H1 (cell line): ENCODE measurements at regions not wholly inside any gene's neighbourhood (a gene's known extent, or its start where the extent isn't known, plus 50 kb on each side); places are given as distances from the start of the nearest gene placed in this dataset.

ENCODE experiments used
- CTCF ChIA-PET: fragments of 300-600 bp; sonication (Branson Sonifier 250); formaldehyde crosslinking; loops from one replicate; lab custom pipeline; 2021; ENCODE audit not compliant: partially characterized antibody; lab: Charles Lee
- POLR2A ChIA-PET: fragments of 300-600 bp; sonication (Branson Sonifier 250); formaldehyde crosslinking; loops from one replicate; lab custom pipeline; 2021; ENCODE audit warnings: inconsistent platforms; ENCODE audit not compliant: partially characterized antibody; lab: Charles Lee
- DNase-seq, 2 experiments: peaks; one replicate each; pipeline versions ENCODE4 v3.0.0 to v3.0.0-alpha.2; 2010 to 2022; ENCODE audit warnings: low spot score in 2 of 2, low read depth in 1 of 2, mixed read lengths in 1 of 2
- FAIRE-seq: peaks from 2 replicates; lab custom pipeline; 2011; peaks lifted over from hg19 to GRCh38; lab: Jason Lieb, UNC
- H2AFZ ChIP-seq: 2 replicates; pipeline ENCODE4 v1.8.1; 2012; ENCODE audit warnings: low read length, inconsistent platforms
- H2AK5ac ChIP-seq: 2 replicates; pipeline ENCODE4 v1.6.1; 2013; ENCODE audit warnings: low read depth, low read length
- H2BK120ac ChIP-seq: replicated peaks from 2 replicates; pipeline ENCODE3; 2013; ENCODE audit warnings: low read depth, low read length, inconsistent platforms
- H2BK12ac ChIP-seq: 2 replicates; pipeline ENCODE4 v1.6.1; 2013; ENCODE audit warnings: low read depth, low read length
- H2BK15ac ChIP-seq: 2 replicates; pipeline ENCODE4 v1.6.1; 2013; ENCODE audit warnings: low read length
- H2BK20ac ChIP-seq: 2 replicates; pipeline ENCODE4 v1.6.1; 2013; ENCODE audit warnings: low read length
- H2BK5ac ChIP-seq: 2 replicates; pipeline ENCODE4 v1.6.1; 2013; ENCODE audit warnings: low read depth, low read length
- H3K14ac ChIP-seq: 2 replicates; pipeline ENCODE4 v1.6.1; 2013; ENCODE audit warnings: inconsistent platforms; ENCODE audit not compliant: insufficient read length
- H3K18ac ChIP-seq: 2 replicates; pipeline ENCODE4 v1.6.1; 2013; ENCODE audit warnings: low read length; ENCODE audit errors: extremely low read depth
- H3K23ac ChIP-seq: 2 replicates; pipeline ENCODE4 v1.6.1; 2013; ENCODE audit warnings: inconsistent platforms; ENCODE audit not compliant: insufficient read length
- H3K23me2 ChIP-seq: 2 replicates; pipeline ENCODE4 v1.6.1; 2013; ENCODE audit warnings: low read depth, low read length
- H3K27ac ChIP-seq: 2 replicates; pipeline ENCODE4 v1.6.1; 2011; ENCODE audit warnings: low read depth, low read length, inconsistent platforms
- H3K27me3 ChIP-seq, 4 experiments: replicated peaks in 1 of 4; 1 replicate in 1 of 4; 2 replicates in 3 of 4; pipeline versions ENCODE4 v1.6.1 to v1.8.1; 2011 to 2013; ENCODE audit warnings: low read length in 3 of 4, mild to moderate bottlenecking in 3 of 4, inconsistent platforms in 2 of 4, mixed read lengths in 2 of 4, moderate library complexity in 1 of 4; ENCODE audit not compliant: control insufficient read depth in 3 of 4, insufficient read depth in 3 of 4; ENCODE audit errors: extremely low read depth in 1 of 4
- H3K36me3 ChIP-seq, 4 experiments: 2 replicates each; pipeline versions ENCODE4 v1.6.1 to v1.8.1; 2011 to 2013; ENCODE audit warnings: mild to moderate bottlenecking in 4 of 4, low read length in 3 of 4, moderate library complexity in 2 of 4, control low read depth in 1 of 4, inconsistent platforms in 1 of 4; ENCODE audit not compliant: insufficient read depth in 4 of 4, control insufficient read depth in 2 of 4
- H3K4ac ChIP-seq: replicated peaks from 2 replicates; pipeline ENCODE3; 2013; ENCODE audit warnings: low read length, low read depth, mixed read lengths, inconsistent platforms; ENCODE audit not compliant: insufficient read length
- H3K4me1 ChIP-seq, 4 experiments: replicated peaks in 1 of 4; 1 replicate in 1 of 4; 2 replicates in 3 of 4; pipeline versions ENCODE4 v1.6.1 to v1.8.1; 2011 to 2013; ENCODE audit warnings: low read length in 3 of 4, inconsistent platforms in 2 of 4, mixed read lengths in 1 of 4; ENCODE audit not compliant: insufficient read depth in 4 of 4, control insufficient read depth in 3 of 4
- H3K4me2 ChIP-seq, 2 experiments: 2 replicates each; pipeline versions ENCODE4 v1.6.1 to v1.8.1; 2011 to 2013; ENCODE audit warnings: low read depth in 2 of 2, low read length in 2 of 2, control low read depth in 1 of 2, inconsistent platforms in 1 of 2, mild to moderate bottlenecking in 1 of 2; ENCODE audit not compliant: insufficient read depth in 1 of 2
- H3K4me3 ChIP-seq, 4 experiments: fragments of 200-600, 300-600 bp in 1 of 4; sonication (generic), shearing (Covaris generic), sonication (Bioruptor Twin) in 1 of 4; 2 replicates each; pipeline versions ENCODE4 v1.5.1 to v1.8.1; 2011 to 2016; ENCODE audit warnings: low read length in 4 of 4, low read depth in 3 of 4, control low read depth in 2 of 4, inconsistent platforms in 2 of 4, mild to moderate bottlenecking in 2 of 4, mixed read lengths in 1 of 4, moderate library complexity in 1 of 4; ENCODE audit not compliant: insufficient read depth in 2 of 4; ENCODE audit errors: extremely low read depth in 1 of 4
- H3K56ac ChIP-seq: replicated peaks from 2 replicates; pipeline ENCODE3; 2013; ENCODE audit warnings: low read depth, mild to moderate bottlenecking, mixed read lengths, low read length, inconsistent platforms; ENCODE audit not compliant: insufficient read length
- H3K79me1 ChIP-seq: 2 replicates; pipeline ENCODE4 v1.6.1; 2013; ENCODE audit warnings: low read depth, low read length, control low read depth
- H3K79me2 ChIP-seq, 2 experiments: 2 replicates each; pipeline versions ENCODE4 v1.6.1 to v1.8.1; 2012 to 2013; ENCODE audit warnings: low read length in 2 of 2, mild to moderate bottlenecking in 2 of 2, inconsistent platforms in 1 of 2; ENCODE audit not compliant: insufficient read depth in 2 of 2, control insufficient read depth in 1 of 2
- H3K9ac ChIP-seq, 4 experiments: replicated peaks in 1 of 4; 1 replicate in 1 of 4; 2 replicates in 3 of 4; pipeline versions ENCODE4 v1.6.1 to v1.8.1; 2011 to 2013; ENCODE audit warnings: low read depth in 3 of 4, low read length in 3 of 4, control low read depth in 2 of 4, mild to moderate bottlenecking in 2 of 4, moderate library complexity in 2 of 4, inconsistent platforms in 1 of 4; ENCODE audit errors: extremely low read depth in 1 of 4
- H3K9me3 ChIP-seq, 2 experiments: 2 replicates each; pipeline versions ENCODE4 v1.6.1 to v1.8.1; 2012 to 2013; ENCODE audit warnings: mild to moderate bottlenecking in 2 of 2, moderate library complexity in 2 of 2, control low read depth in 1 of 2, inconsistent platforms in 1 of 2, low read depth in 1 of 2, low read length in 1 of 2, mixed read lengths in 1 of 2; ENCODE audit not compliant: insufficient read depth in 2 of 2
- H4K20me1 ChIP-seq, 2 experiments: replicated peaks in 1 of 2; 2 replicates each; pipeline versions ENCODE3 to v1.8.1; 2011 to 2013; ENCODE audit warnings: inconsistent platforms in 2 of 2, low read length in 2 of 2, mild to moderate bottlenecking in 1 of 2; ENCODE audit not compliant: insufficient read depth in 2 of 2, control insufficient read depth in 1 of 2
- H4K5ac ChIP-seq: 2 replicates; pipeline ENCODE4 v1.6.1; 2013; ENCODE audit warnings: low read length, low read depth, mixed read lengths, inconsistent platforms; ENCODE audit not compliant: insufficient read length
- H4K8ac ChIP-seq: 2 replicates; pipeline ENCODE4 v1.8.0; 2013; ENCODE audit warnings: mild to moderate bottlenecking, moderate library complexity, low read length, inconsistent platforms; ENCODE audit not compliant: insufficient read depth; ENCODE audit errors: extremely low read depth
- H4K91ac ChIP-seq: replicated peaks from 2 replicates; pipeline ENCODE3; 2013; ENCODE audit warnings: low read length, mixed read lengths, inconsistent platforms; ENCODE audit not compliant: insufficient read length
- CTBP2 ChIP-seq: IDR thresholded peaks from 2 replicates; pipeline ENCODE4 v1.7.0; 2011; ENCODE audit warnings: borderline replicate concordance, mild to moderate bottlenecking, moderate library complexity, mixed read lengths, low read length; ENCODE audit not compliant: insufficient read depth, insufficient read length
- FOSL1 ChIP-seq: IDR thresholded peaks from 2 replicates; pipeline ENCODE4 v1.6.1; 2011; ENCODE audit warnings: mild to moderate bottlenecking, low read depth, low read length, moderate library complexity; ENCODE audit not compliant: insufficient read depth
- GTF2F1 ChIP-seq: IDR thresholded peaks from 2 replicates; pipeline ENCODE4 v1.6.1; 2012; ENCODE audit warnings: low read depth, low read length, improper control_type of control experiment, borderline replicate concordance
- JUND ChIP-seq: IDR thresholded peaks from 2 replicates; pipeline ENCODE4 v1.6.1; 2011; ENCODE audit warnings: mild to moderate bottlenecking, improper control_type of control experiment, low read length
- KDM5A ChIP-seq: fragments of 200-600 bp; IDR thresholded peaks from 2 replicates; pipeline ENCODE4 v1.7.1; 2012; ENCODE audit warnings: mild to moderate bottlenecking, low read length, inconsistent platforms, mixed read lengths
- POLR2AphosphoS5 ChIP-seq: IDR thresholded peaks from 2 replicates; pipeline ENCODE4 v1.6.1; 2011; ENCODE audit warnings: low read depth, low read length
- RBBP5 ChIP-seq: IDR thresholded peaks from 2 replicates; pipeline ENCODE4 v1.7.1; 2012; ENCODE audit warnings: low read depth, mild to moderate bottlenecking, inconsistent platforms, low read length, moderate library complexity, borderline replicate concordance
- SIN3A ChIP-seq, 2 experiments: IDR thresholded peaks in 1 of 2; conservative IDR thresholded peaks in 1 of 2; 2 replicates each; pipeline ENCODE4 v1.6.1; 2011 to 2012; ENCODE audit warnings: low read length in 2 of 2, improper control_type of control experiment in 1 of 2, low read depth in 1 of 2, mild to moderate bottlenecking in 1 of 2
- WGBS, 2 experiments: shearing (Covaris generic) in 1 of 2; methylation state at CpG; one replicate each; pipeline versions ENCODE4 v1.1.6 to v1.1.7; 2013 to 2015; ENCODE audit warnings: low lambda C conversion rate in 2 of 2, mixed read lengths in 2 of 2, inconsistent platforms in 1 of 2, low coverage in 1 of 2, missing lambda C conversion rate in 1 of 2; ENCODE audit not compliant: insufficient replicate concordance in 2 of 2, insufficient coverage in 1 of 2, insufficient read length in 1 of 2; ENCODE audit errors: extremely low coverage in 1 of 2, missing lambda C conversion rate in 1 of 2; 5-methylcytosine and 5-hydroxymethylcytosine counted together
- TF ChIP-seq, protein P1 (sequence below): IDR thresholded peaks from 2 replicates; pipeline ENCODE4 v1.6.1; 2012; ENCODE audit warnings: inconsistent platforms

DNA sequence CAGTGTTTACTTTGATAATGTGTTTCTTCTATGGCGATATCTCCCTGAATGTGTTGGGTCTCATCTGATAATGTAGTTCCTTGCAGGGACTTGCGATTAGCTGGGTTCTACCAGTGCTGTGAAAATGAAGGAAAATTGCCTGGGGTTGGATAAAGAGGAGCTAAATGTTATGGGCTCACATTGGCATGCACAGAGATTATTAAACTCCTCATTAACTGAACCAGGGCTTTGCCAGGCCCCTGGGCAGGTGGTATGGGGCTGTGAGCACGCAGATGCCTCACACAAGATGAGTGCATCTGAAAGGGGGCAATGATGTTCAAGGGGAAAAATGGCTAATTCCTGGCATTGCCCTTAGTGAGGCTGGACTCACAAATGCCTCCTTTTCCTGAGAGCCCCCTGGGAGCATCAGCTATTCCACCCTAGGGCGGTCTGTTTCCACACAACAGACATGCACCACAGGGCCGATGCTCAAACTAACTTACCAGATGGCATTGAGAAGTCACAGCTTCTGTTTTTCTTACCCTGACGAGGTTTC is 321.1 kb downstream of the SEC16B start:
- no peak overlapping the region for H2BK12ac ChIP-seq
- CTCF ChIA-PET, result interaction anchor here (0.9 kb wide), 1 partner anchor 191 kb away, joined by 3 read pairs; no protein-coding TSS in a partner anchor
- FAIRE-seq, result no peak

More for the DNA sequence above, 321.1 kb downstream of the SEC16B start:
- Histone ChIP-seq H3K14ac (no peak overlapping the region), H3K4me1 (peaks cover 0 to 5% (median 2%) of the 10 kb centered on the region in 4 experiments; a peak in 2 of 7 replicates), H2BK15ac (no peak overlapping the region), H2AK5ac (no peak overlapping the region), H3K23me2 (no peaks in the 10 kb centered on the region), H4K8ac (no peak overlapping the region), H3K4ac (no peak overlapping the region), H2BK5ac (no peak overlapping the region), H2AFZ (no peak overlapping the region), H3K18ac (no peak overlapping the region), H3K56ac (no peak overlapping the region), H3K27me3 (no peaks in the 10 kb centered on the region), H3K9ac (no peak overlapping the region), H4K20me1 (no peaks in the 10 kb centered on the region), H3K27ac (no peak overlapping the region), H4K91ac (no peak overlapping the region), H3K79me1 (no peaks in the 10 kb centered on the region), H3K23ac (no peak overlapping the region), H3K4me3 (no peak overlapping the region), H3K9me3 (no peaks in the 10 kb centered on the region), H2BK20ac (no peak overlapping the region), H4K5ac (no peak overlapping the region), H3K79me2 (no peaks in the 10 kb centered on the region), H3K36me3 (no peaks in the 10 kb centered on the region), H3K4me2 (no peak overlapping the region), H2BK120ac (no peak overlapping the region)
- no peak for TF ChIP-seq SIN3A (conservative IDR thresholded peaks at IDR 0.05 in 1 of 2, IDR thresholded peaks at IDR 0.05 in 1 of 2; ENCODE audit: low read depth in 1 of 2, low read length in 2 of 2)
- no peak for TF ChIP-seq KDM5A
- TF ChIP-seq JUND, result no peak
- no peak for TF ChIP-seq RBBP5
- no peak for TF ChIP-seq GTF2F1
- TF ChIP-seq FOSL1, result no peak
- TF ChIP-seq, protein P1, sequence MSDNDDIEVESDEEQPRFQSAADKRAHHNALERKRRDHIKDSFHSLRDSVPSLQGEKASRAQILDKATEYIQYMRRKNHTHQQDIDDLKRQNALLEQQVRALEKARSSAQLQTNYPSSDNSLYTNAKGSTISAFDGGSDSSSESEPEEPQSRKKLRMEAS, result no peak
- no peak for TF ChIP-seq POLR2AphosphoS5
- no peak for TF ChIP-seq CTBP2
- 84% methylated on average over 6 of the region's 6 CpGs; no CpG with 5 or more reads in 1 of the 2 experiments for whole genome bisulfite sequencing, 2 experiments
- POLR2A ChIA-PET, result no interaction called here
- no peak for DNase-seq
